NB4 (cell line): ENCODE measurements at regions not wholly inside any gene's neighbourhood (a gene's known extent, or its start where the extent isn't known, plus 50 kb on each side); places are given as distances from the start of the nearest gene placed in this dataset.

Experiments used
- POLR2A ChIP-seq: IDR thresholded peaks from 2 replicates; pipeline ENCODE4 v1.6.1; 2011; ENCODE audit warnings: mild to moderate bottlenecking; ENCODE audit not compliant: insufficient read length; ENCODE audit errors: extremely low read depth
- TF ChIP-seq, protein P1 (sequence below): IDR thresholded peaks from one replicate; pipeline ENCODE4 v1.5.1; 2012; ENCODE audit warnings: low read depth, low read length

- no peak for TF ChIP-seq POLR2A
- TF ChIP-seq, protein P1, sequence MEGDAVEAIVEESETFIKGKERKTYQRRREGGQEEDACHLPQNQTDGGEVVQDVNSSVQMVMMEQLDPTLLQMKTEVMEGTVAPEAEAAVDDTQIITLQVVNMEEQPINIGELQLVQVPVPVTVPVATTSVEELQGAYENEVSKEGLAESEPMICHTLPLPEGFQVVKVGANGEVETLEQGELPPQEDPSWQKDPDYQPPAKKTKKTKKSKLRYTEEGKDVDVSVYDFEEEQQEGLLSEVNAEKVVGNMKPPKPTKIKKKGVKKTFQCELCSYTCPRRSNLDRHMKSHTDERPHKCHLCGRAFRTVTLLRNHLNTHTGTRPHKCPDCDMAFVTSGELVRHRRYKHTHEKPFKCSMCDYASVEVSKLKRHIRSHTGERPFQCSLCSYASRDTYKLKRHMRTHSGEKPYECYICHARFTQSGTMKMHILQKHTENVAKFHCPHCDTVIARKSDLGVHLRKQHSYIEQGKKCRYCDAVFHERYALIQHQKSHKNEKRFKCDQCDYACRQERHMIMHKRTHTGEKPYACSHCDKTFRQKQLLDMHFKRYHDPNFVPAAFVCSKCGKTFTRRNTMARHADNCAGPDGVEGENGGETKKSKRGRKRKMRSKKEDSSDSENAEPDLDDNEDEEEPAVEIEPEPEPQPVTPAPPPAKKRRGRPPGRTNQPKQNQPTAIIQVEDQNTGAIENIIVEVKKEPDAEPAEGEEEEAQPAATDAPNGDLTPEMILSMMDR: no peak
These were observed 99.1 kb upstream of the MTNR1B start for GRCh38 chr11:92870196-92870832.
